ENCODE measurements at regions not wholly inside any gene's neighbourhood (a gene's known extent, or its start where the extent isn't known, plus 50 kb on each side); places are given as distances from the start of the nearest gene placed in this dataset.

- Histone ChIP-seq H3K4me1 (ENCODE audit: insufficient read depth, low read length, poor library complexity, severe bottlenecking) (no peaks in the 10 kb centered on the region), H3K9me2 (replicated peaks; ENCODE audit: low read depth, low read length) (no peaks in the 10 kb centered on the region), H3K4me2 (ENCODE audit: low read depth, low read length, poor library complexity, severe bottlenecking) (no peak overlapping the region), H3K79me2 (ENCODE audit: insufficient read depth, low read length) (no peaks in the 10 kb centered on the region), H3K4me3 (ENCODE audit: low read length, poor library complexity, severe bottlenecking) (no peak overlapping the region), H4K20me1 (ENCODE audit: insufficient read depth, low read length, poor library complexity, severe bottlenecking) (no peaks in the 10 kb centered on the region), H3K27me3 (ENCODE audit: insufficient read depth, low read length, poor library complexity, severe bottlenecking) (no peaks in the 10 kb centered on the region), H2AFZ (ENCODE audit: low read length) (no peak overlapping the region), H3F3A (ENCODE audit: low read depth) (no peaks in the 10 kb centered on the region), H3K36me3 (ENCODE audit: insufficient read depth, low read length) (no peaks in the 10 kb centered on the region), H3K9ac (ENCODE audit: low read depth, low read length, poor library complexity, severe bottlenecking) (no peak overlapping the region), H3K9me3 (ENCODE audit: insufficient read depth, low read depth, low read length) (no peaks in the 10 kb centered on the region; the same call in 1 of the 2 replicates)
- TF ChIP-seq CTCF (conservative IDR thresholded peaks at IDR 0.05; ENCODE audit: low read length) (no peak), EZH2phosphoT487 (IDR thresholded peaks at IDR 0.05; ENCODE audit: borderline replicate concordance) (no peak)
Observed at GRCh38 chr9:31824860-31825259, 559.6 kb upstream of the ACO1 start.

GRCh38 chr9:31837211-31837610, 547.2 kb upstream of the ACO1 start:
- no peak overlapping the region for H3K4me2 ChIP-seq (ENCODE audit: low read depth, low read length, poor library complexity, severe bottlenecking)
- no peaks in the 10 kb centered on the region for H3K36me3 ChIP-seq (ENCODE audit: insufficient read depth, low read length)
- H3F3A ChIP-seq (ENCODE audit: low read depth), result no peaks in the 10 kb centered on the region
- no peaks in the 10 kb centered on the region for H3K9me2 ChIP-seq (replicated peaks; ENCODE audit: low read depth, low read length)
- H3K27me3 ChIP-seq (ENCODE audit: insufficient read depth, low read length, poor library complexity, severe bottlenecking), result no peaks in the 10 kb centered on the region
- H3K9ac ChIP-seq (ENCODE audit: low read depth, low read length, poor library complexity, severe bottlenecking), result no peak overlapping the region
- no peaks in the 10 kb centered on the region for H4K20me1 ChIP-seq (ENCODE audit: insufficient read depth, low read length, poor library complexity, severe bottlenecking)
- TF ChIP-seq CTCF (conservative IDR thresholded peaks at IDR 0.05; ENCODE audit: low read length), result no peak
- no peak for TF ChIP-seq EZH2phosphoT487 (IDR thresholded peaks at IDR 0.05; ENCODE audit: borderline replicate concordance)
- no peaks in the 10 kb centered on the region for H3K9me3 ChIP-seq (ENCODE audit: insufficient read depth, low read depth, low read length)
- H3K4me3 ChIP-seq (ENCODE audit: low read length, poor library complexity, severe bottlenecking), result no peak overlapping the region
- no peak overlapping the region for H2AFZ ChIP-seq (ENCODE audit: low read length)
- no peaks in the 10 kb centered on the region for H3K79me2 ChIP-seq (ENCODE audit: insufficient read depth, low read length)
- no peaks in the 10 kb centered on the region for H3K4me1 ChIP-seq (ENCODE audit: insufficient read depth, low read length, poor library complexity, severe bottlenecking)

- no peaks in the 10 kb centered on the region for H3F3A ChIP-seq (ENCODE audit: low read depth)
- no peaks in the 10 kb centered on the region for H4K20me1 ChIP-seq (ENCODE audit: insufficient read depth, low read length, poor library complexity, severe bottlenecking)
- no peaks in the 10 kb centered on the region for H3K79me2 ChIP-seq (ENCODE audit: insufficient read depth, low read length)
- H3K27me3 ChIP-seq (ENCODE audit: insufficient read depth, low read length, poor library complexity, severe bottlenecking), result no peaks in the 10 kb centered on the region
- no peaks in the 10 kb centered on the region for H3K9me3 ChIP-seq (ENCODE audit: insufficient read depth, low read depth, low read length)
- H3K9me2 ChIP-seq (replicated peaks; ENCODE audit: low read depth, low read length), result no peaks in the 10 kb centered on the region
- H3K4me1 ChIP-seq (ENCODE audit: insufficient read depth, low read length, poor library complexity, severe bottlenecking), result no peaks in the 10 kb centered on the region
- no peak for TF ChIP-seq EZH2phosphoT487 (IDR thresholded peaks at IDR 0.05; ENCODE audit: borderline replicate concordance)
- TF ChIP-seq CTCF (conservative IDR thresholded peaks at IDR 0.05; ENCODE audit: low read length), result no peak
- H3K4me3 ChIP-seq (ENCODE audit: low read length, poor library complexity, severe bottlenecking), result no peak overlapping the region
- no peak overlapping the region for H3K9ac ChIP-seq (ENCODE audit: low read depth, low read length, poor library complexity, severe bottlenecking)
- H2AFZ ChIP-seq (ENCODE audit: low read length), result no peak overlapping the region
- no peaks in the 10 kb centered on the region for H3K36me3 ChIP-seq (ENCODE audit: insufficient read depth, low read length)
- H3K4me2 ChIP-seq (ENCODE audit: low read depth, low read length, poor library complexity, severe bottlenecking), result no peak overlapping the region
Observed at GRCh38 chr9:31839273-31839672, 545.2 kb upstream of the ACO1 start.

All from Loucy (cell line).